Neural cell (in vitro differentiated cells): ENCODE measurements at regions not wholly inside any gene's neighbourhood (a gene's known extent, or its start where the extent isn't known, plus 50 kb on each side); places are given as distances from the start of the nearest gene placed in this dataset.

Experiments
- H2AFZ ChIP-seq: fragments of 200-600, 300-800 bp; sonication (generic), shearing (Covaris generic); 2 replicates; pipeline ENCODE4 v1.6.0; 2014; ENCODE audit warnings: low read depth, mild to moderate bottlenecking, antibody characterized with exemption, low read length, moderate library complexity
- H3F3A ChIP-seq: fragments of 200-600 bp; shearing (Covaris generic); 2 replicates; pipeline ENCODE4 v1.6.1; 2016; ENCODE audit warnings: mild to moderate bottlenecking, moderate library complexity, mixed read lengths, antibody characterized with exemption, low read length; ENCODE audit not compliant: insufficient read depth, poor library complexity, severe bottlenecking
- H3K27ac ChIP-seq: fragments of 200-600, 300-800 bp; sonication (generic), shearing (Covaris generic); 2 replicates; pipeline ENCODE4 v1.5.1; 2014; ENCODE audit warnings: mild to moderate bottlenecking, low read length, moderate library complexity
- H3K27me3 ChIP-seq: fragments of 300-800, 200-600 bp; sonication (generic), shearing (Covaris generic); 2 replicates; pipeline ENCODE4 v1.6.0; 2014; ENCODE audit warnings: mild to moderate bottlenecking, low read depth, low read length, moderate library complexity; ENCODE audit not compliant: insufficient read depth
- H3K36me3 ChIP-seq: fragments of 300-800, 200-600 bp; sonication (generic), shearing (Covaris generic); 2 replicates; pipeline ENCODE4 v1.5.1; 2014; ENCODE audit warnings: mild to moderate bottlenecking, antibody characterized with exemption, low read length, moderate library complexity; ENCODE audit not compliant: insufficient read depth
- H3K4me2 ChIP-seq: fragments of 300-800, 200-600 bp; sonication (generic), shearing (Covaris generic); 2 replicates; pipeline ENCODE4 v1.6.0; 2014; ENCODE audit warnings: mild to moderate bottlenecking, low read length
- H3K4me3 ChIP-seq: fragments of 300-800, 200-600 bp; sonication (generic), shearing (Covaris generic); 2 replicates; pipeline ENCODE4 v1.5.1; 2014; ENCODE audit warnings: mild to moderate bottlenecking, low read length, moderate library complexity
- H3K79me2 ChIP-seq: fragments of 200-600 bp; shearing (Covaris generic); replicated peaks from 2 replicates; pipeline ENCODE4 v1.6.0; 2014; ENCODE audit warnings: mild to moderate bottlenecking, low read length, moderate library complexity; ENCODE audit not compliant: insufficient read depth
- H3K9ac ChIP-seq: fragments of 300-800, 200-600 bp; sonication (generic), shearing (Covaris generic); 2 replicates; pipeline ENCODE4 v1.6.1; 2016; ENCODE audit warnings: mild to moderate bottlenecking, low read length, mixed read lengths
- H3K9me2 ChIP-seq: fragments of 200-600 bp; shearing (Covaris generic); 2 replicates; pipeline ENCODE4 v1.6.1; 2016; ENCODE audit warnings: mild to moderate bottlenecking, low read length, mixed read lengths; ENCODE audit not compliant: insufficient read depth
- H3K9me3 ChIP-seq: fragments of 200-600, 300-800 bp; sonication (generic), shearing (Covaris generic); 2 replicates; pipeline ENCODE4 v1.6.1; 2016; ENCODE audit warnings: mild to moderate bottlenecking, mixed run types, low read length, moderate library complexity, mixed read lengths
- H4K20me1 ChIP-seq: fragments of 200-600 bp; shearing (Covaris generic); 2 replicates; pipeline ENCODE4 v1.6.1; 2016; ENCODE audit warnings: mild to moderate bottlenecking, mixed run types; ENCODE audit not compliant: insufficient read depth
- EP300 ChIP-seq: fragments of 450-650 bp; conservative IDR thresholded peaks from 2 replicates; pipeline ENCODE4 v1.6.1; 2014; ENCODE audit warnings: antibody characterized with exemption, mild to moderate bottlenecking, moderate library complexity; ENCODE audit not compliant: poor library complexity, severe bottlenecking
- EZH2 ChIP-seq: fragments of 200-600, 300-800 bp; shearing (Covaris generic), sonication (generic); IDR thresholded peaks from 2 replicates; pipeline ENCODE4 v1.6.1; 2014; ENCODE audit warnings: antibody characterized with exemption, low read length, borderline replicate concordance, mild to moderate bottlenecking; ENCODE audit not compliant: insufficient read depth, poor library complexity, severe bottlenecking
- MXI1 ChIP-seq: fragments of 450-650 bp; conservative IDR thresholded peaks from 2 replicates; pipeline ENCODE4 v1.6.1; 2014; ENCODE audit warnings: antibody characterized with exemption, mild to moderate bottlenecking; ENCODE audit not compliant: poor library complexity, severe bottlenecking
- POLR2AphosphoS5 ChIP-seq: IDR thresholded peaks from 2 replicates; pipeline ENCODE4 v1.6.1; 2012
- RAD21 ChIP-seq: fragments of 450-650 bp; conservative IDR thresholded peaks from 2 replicates; pipeline ENCODE4 v1.6.1; 2014; ENCODE audit warnings: antibody characterized with exemption, mild to moderate bottlenecking, moderate library complexity
- SMC3 ChIP-seq: fragments of 450-650 bp; conservative IDR thresholded peaks from 2 replicates; pipeline ENCODE4 v1.6.1; 2014; ENCODE audit warnings: antibody characterized with exemption, mild to moderate bottlenecking, moderate library complexity; ENCODE audit not compliant: poor library complexity
- TAF1 ChIP-seq: IDR thresholded peaks from 2 replicates; pipeline ENCODE4 v1.6.1; 2012; ENCODE audit warnings: low read depth
- TF ChIP-seq, protein P1 (sequence below): IDR thresholded peaks from 2 replicates; pipeline ENCODE4 v1.6.1; 2012; ENCODE audit warnings: borderline replicate concordance
- TF ChIP-seq, protein P2 (sequence below): fragments of 450-650 bp; IDR thresholded peaks from 2 replicates; pipeline ENCODE4 v1.5.1; 2014; ENCODE audit warnings: antibody characterized with exemption, mild to moderate bottlenecking, moderate library complexity; ENCODE audit not compliant: poor library complexity, severe bottlenecking

DNA sequence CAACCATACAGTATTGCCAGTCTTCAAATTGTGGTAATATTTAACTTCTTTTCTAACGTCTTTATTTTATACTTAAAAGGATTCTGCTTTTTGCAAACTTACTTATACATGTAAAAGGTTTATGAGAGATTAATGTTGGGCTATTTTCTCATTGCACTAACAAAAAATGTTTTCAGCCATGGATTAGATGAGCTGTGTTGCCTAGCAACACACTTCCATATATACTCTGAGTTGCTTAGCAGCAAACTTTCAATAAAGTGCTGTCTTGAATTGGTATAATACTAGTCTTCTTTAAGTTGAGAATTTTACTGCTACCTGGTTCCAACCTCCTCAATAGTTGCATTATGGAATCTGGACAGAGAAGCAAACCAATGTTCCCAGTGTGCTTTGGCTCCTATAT lies 777.4 kb upstream of the PCDH9 start:
- Histone ChIP-seq H3K27ac (peak overlapping the region; percentile 14), H3K9me3 (no peaks in the 10 kb centered on the region), H3K27me3 (no peaks in the 10 kb centered on the region), H3K4me2 (no peak overlapping the region), H3K79me2 (no peaks in the 10 kb centered on the region), H4K20me1 (no peaks in the 10 kb centered on the region), H3K9me2 (no peaks in the 10 kb centered on the region), H3F3A (no peaks in the 10 kb centered on the region), H2AFZ (no peak overlapping the region), H3K4me3 (no peak overlapping the region), H3K9ac (no peak overlapping the region), H3K36me3 (no peaks in the 10 kb centered on the region)
- no peak for TF ChIP-seq SMC3
- TF ChIP-seq EP300 = no peak

GRCh38 chr13:67996101-67996500 lies 766.0 kb upstream of the PCDH9 start:
- Histone ChIP-seq H3K4me3 (no peak overlapping the region), H2AFZ (no peak overlapping the region), H3K9ac (no peak overlapping the region), H3K27me3 (no peaks in the 10 kb centered on the region), H3F3A (no peaks in the 10 kb centered on the region), H3K36me3 (no peaks in the 10 kb centered on the region), H3K9me2 (no peaks in the 10 kb centered on the region), H3K27ac (no peak overlapping the region), H4K20me1 (no peaks in the 10 kb centered on the region), H3K4me2 (no peak overlapping the region), H3K9me3 (no peaks in the 10 kb centered on the region), H3K79me2 (no peaks in the 10 kb centered on the region)
- no peak for TF ChIP-seq EZH2
- no peak for TF ChIP-seq RAD21

DNA sequence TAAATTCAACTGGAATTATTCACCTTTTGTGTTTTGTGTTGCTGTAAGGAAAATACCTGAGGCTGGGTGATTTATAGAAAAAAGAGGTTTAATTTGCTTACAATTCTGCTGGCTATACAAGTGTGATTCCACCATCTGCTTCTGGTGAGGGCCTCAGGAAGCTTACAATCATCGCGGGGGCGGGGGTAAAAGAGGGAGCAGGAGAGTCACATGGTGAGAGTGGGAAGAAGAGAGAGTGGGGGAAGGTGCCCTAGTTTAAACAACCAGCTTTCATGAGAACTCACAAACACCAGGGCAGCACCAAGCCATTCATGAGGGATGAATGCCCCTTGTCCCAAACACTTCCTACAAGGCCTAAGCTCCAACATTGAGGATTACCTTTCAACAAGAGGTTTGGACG lies 760.7 kb upstream of the PCDH9 start:
- Histone ChIP-seq H3F3A (no peaks in the 10 kb centered on the region), H3K27me3 (no peaks in the 10 kb centered on the region), H3K9me3 (no peaks in the 10 kb centered on the region), H3K79me2 (no peaks in the 10 kb centered on the region), H3K9me2 (no peaks in the 10 kb centered on the region), H3K9ac (no peak overlapping the region), H4K20me1 (no peaks in the 10 kb centered on the region), H3K4me3 (no peak overlapping the region), H2AFZ (no peak overlapping the region), H3K4me2 (no peak overlapping the region), H3K27ac (no peak overlapping the region), H3K36me3 (no peaks in the 10 kb centered on the region)
- TF ChIP-seq EZH2 (no peak), SMC3 (no peak), MXI1 (no peak), EP300 (no peak), POLR2AphosphoS5 (no peak), RAD21 (no peak), TAF1 (no peak)
- TF ChIP-seq, protein P1, sequence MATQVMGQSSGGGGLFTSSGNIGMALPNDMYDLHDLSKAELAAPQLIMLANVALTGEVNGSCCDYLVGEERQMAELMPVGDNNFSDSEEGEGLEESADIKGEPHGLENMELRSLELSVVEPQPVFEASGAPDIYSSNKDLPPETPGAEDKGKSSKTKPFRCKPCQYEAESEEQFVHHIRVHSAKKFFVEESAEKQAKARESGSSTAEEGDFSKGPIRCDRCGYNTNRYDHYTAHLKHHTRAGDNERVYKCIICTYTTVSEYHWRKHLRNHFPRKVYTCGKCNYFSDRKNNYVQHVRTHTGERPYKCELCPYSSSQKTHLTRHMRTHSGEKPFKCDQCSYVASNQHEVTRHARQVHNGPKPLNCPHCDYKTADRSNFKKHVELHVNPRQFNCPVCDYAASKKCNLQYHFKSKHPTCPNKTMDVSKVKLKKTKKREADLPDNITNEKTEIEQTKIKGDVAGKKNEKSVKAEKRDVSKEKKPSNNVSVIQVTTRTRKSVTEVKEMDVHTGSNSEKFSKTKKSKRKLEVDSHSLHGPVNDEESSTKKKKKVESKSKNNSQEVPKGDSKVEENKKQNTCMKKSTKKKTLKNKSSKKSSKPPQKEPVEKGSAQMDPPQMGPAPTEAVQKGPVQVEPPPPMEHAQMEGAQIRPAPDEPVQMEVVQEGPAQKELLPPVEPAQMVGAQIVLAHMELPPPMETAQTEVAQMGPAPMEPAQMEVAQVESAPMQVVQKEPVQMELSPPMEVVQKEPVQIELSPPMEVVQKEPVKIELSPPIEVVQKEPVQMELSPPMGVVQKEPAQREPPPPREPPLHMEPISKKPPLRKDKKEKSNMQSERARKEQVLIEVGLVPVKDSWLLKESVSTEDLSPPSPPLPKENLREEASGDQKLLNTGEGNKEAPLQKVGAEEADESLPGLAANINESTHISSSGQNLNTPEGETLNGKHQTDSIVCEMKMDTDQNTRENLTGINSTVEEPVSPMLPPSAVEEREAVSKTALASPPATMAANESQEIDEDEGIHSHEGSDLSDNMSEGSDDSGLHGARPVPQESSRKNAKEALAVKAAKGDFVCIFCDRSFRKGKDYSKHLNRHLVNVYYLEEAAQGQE = no peak
- TF ChIP-seq, protein P2, sequence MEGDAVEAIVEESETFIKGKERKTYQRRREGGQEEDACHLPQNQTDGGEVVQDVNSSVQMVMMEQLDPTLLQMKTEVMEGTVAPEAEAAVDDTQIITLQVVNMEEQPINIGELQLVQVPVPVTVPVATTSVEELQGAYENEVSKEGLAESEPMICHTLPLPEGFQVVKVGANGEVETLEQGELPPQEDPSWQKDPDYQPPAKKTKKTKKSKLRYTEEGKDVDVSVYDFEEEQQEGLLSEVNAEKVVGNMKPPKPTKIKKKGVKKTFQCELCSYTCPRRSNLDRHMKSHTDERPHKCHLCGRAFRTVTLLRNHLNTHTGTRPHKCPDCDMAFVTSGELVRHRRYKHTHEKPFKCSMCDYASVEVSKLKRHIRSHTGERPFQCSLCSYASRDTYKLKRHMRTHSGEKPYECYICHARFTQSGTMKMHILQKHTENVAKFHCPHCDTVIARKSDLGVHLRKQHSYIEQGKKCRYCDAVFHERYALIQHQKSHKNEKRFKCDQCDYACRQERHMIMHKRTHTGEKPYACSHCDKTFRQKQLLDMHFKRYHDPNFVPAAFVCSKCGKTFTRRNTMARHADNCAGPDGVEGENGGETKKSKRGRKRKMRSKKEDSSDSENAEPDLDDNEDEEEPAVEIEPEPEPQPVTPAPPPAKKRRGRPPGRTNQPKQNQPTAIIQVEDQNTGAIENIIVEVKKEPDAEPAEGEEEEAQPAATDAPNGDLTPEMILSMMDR = no peak
